HepG2 (cell line): ENCODE measurements at regions not wholly inside any gene's neighbourhood (a gene's known extent, or its start where the extent isn't known, plus 50 kb on each side); places are given as distances from the start of the nearest gene placed in this dataset.

Experiments
- ATAC-seq: fragments of 200-7000 bp; cut with Tn5 transposase; 3 replicates; pipeline ENCODE4 v1.9.1; 2020; ENCODE audit warnings: mild to moderate bottlenecking, moderate library complexity
- BruUV-seq: library from RNA; stranded (reverse); fragments of 400-500 nt; replicated peaks from 2 replicates; lab custom pipeline; 2021; lab: Mats Ljungman, UMichigan
- CTCF ChIA-PET: fragments of 300-600 bp; formaldehyde crosslinking; extraction: SDS; loops from one replicate; lab custom pipeline; 2021; ENCODE audit warnings: low total read pairs, inconsistent platforms, low intra/inter-chr PET ratio; lab: Yijun Ruan, JAX
- POLR2A ChIA-PET: fragments of 350-600 bp; sonication (Branson Sonifier 250); formaldehyde crosslinking; loops from one replicate; lab custom pipeline; 2020; ENCODE audit warnings: antibody characterized with exemption, inconsistent platforms; lab: Yijun Ruan, JAX
- DNase-seq: peaks from one replicate; pipeline ENCODE4 v3.0.0-alpha.2; 2015; ENCODE audit warnings: low spot score
- FAIRE-seq: peaks from 3 replicates; lab custom pipeline; 2011; peaks lifted over from hg19 to GRCh38; lab: Jason Lieb, UNC
- H2AFZ ChIP-seq: one replicate; pipeline ENCODE4 v1.6.1; 2011; ENCODE audit warnings: low read length, inconsistent platforms
- H3K27ac ChIP-seq: fragments of 300-600 bp; 3 replicates; pipeline ENCODE4 v1.8.0; 2011; ENCODE audit warnings: mixed run types, mild to moderate bottlenecking, mixed read lengths, low read length, inconsistent platforms; ENCODE audit not compliant: insufficient read depth; ENCODE audit errors: extremely low read length
- H3K27me3 ChIP-seq, 2 experiments: fragments of 200-600 bp in 1 of 2; 2 replicates in 1 of 2; 3 replicates in 1 of 2; pipeline versions ENCODE4 v1.6.0 to v1.8.0; 2011; ENCODE audit warnings: low read length in 2 of 2, mild to moderate bottlenecking in 2 of 2, moderate library complexity in 2 of 2, inconsistent platforms in 1 of 2; ENCODE audit not compliant: insufficient read depth in 2 of 2, control insufficient read depth in 1 of 2
- H3K36me3 ChIP-seq, 2 experiments: fragments of 200-600 bp in 1 of 2; replicated peaks in 1 of 2; 2 replicates in 1 of 2; 3 replicates in 1 of 2; pipeline versions ENCODE4 v1.5.1 to v1.8.0; 2011; ENCODE audit warnings: low read length in 2 of 2, inconsistent platforms in 1 of 2; ENCODE audit not compliant: insufficient read depth in 2 of 2, control insufficient read depth in 1 of 2
- H3K4me1 ChIP-seq: 2 replicates; pipeline ENCODE4 v1.5.1; 2012; ENCODE audit warnings: low read length, inconsistent platforms; ENCODE audit not compliant: insufficient read depth
- H3K4me2 ChIP-seq: 2 replicates; pipeline ENCODE4 v1.6.0; 2011; ENCODE audit warnings: low read depth, low read length, inconsistent platforms
- H3K4me3 ChIP-seq, 3 experiments: fragments of 200-600 bp in 1 of 3; sonication (generic), shearing (Covaris generic) in 1 of 3; replicated peaks in 1 of 3; 2 replicates each; pipeline ENCODE4 v1.5.1; 2011 to 2016; ENCODE audit warnings: low read length in 3 of 3, inconsistent platforms in 2 of 3, low read depth in 2 of 3, mild to moderate bottlenecking in 2 of 3, control low read depth in 1 of 3, mixed read lengths in 1 of 3; ENCODE audit not compliant: insufficient read depth in 1 of 3
- H3K79me2 ChIP-seq: one replicate; pipeline ENCODE4 v1.6.1; 2011; ENCODE audit warnings: low read length, inconsistent platforms; ENCODE audit not compliant: insufficient read depth
- H3K9ac ChIP-seq: 2 replicates; pipeline ENCODE4 v1.6.0; 2011; ENCODE audit warnings: mild to moderate bottlenecking, low read depth, low read length, inconsistent platforms; ENCODE audit not compliant: insufficient read depth
- H3K9me3 ChIP-seq: 2 replicates; pipeline ENCODE4 v1.5.1; 2012; ENCODE audit warnings: mild to moderate bottlenecking, low read length
- H4K20me1 ChIP-seq: 2 replicates; pipeline ENCODE4 v1.6.0; 2011; ENCODE audit warnings: inconsistent platforms, mild to moderate bottlenecking, low read length, moderate library complexity; ENCODE audit not compliant: insufficient read depth
- BRF2 ChIP-seq: sonication (generic); formaldehyde crosslinking; IDR thresholded peaks from 2 replicates; pipeline ENCODE4 v1.8.1; 2022; ENCODE audit warnings: mild to moderate bottlenecking, missing genetic modification reagents
- FOXA3 ChIP-seq: IDR thresholded peaks from 2 replicates; pipeline ENCODE4 v1.6.1; 2016; ENCODE audit warnings: missing genetic modification reagents, missing compliant biosample characterization
- ISL2 ChIP-seq: sonication (generic); formaldehyde crosslinking; IDR thresholded peaks from 2 replicates; pipeline ENCODE4 v1.5.0; 2020; ENCODE audit warnings: missing genetic modification reagents
- SMYD3 ChIP-seq: sonication (generic); formaldehyde crosslinking; IDR thresholded peaks from 2 replicates; pipeline ENCODE4 v1.8.1; 2023; ENCODE audit warnings: mild to moderate bottlenecking, missing genetic modification reagents
- TCF7L2 ChIP-seq: IDR thresholded peaks from 2 replicates; pipeline ENCODE4 v1.6.1; 2011; ENCODE audit warnings: mild to moderate bottlenecking, low read depth, low read length, moderate library complexity
- ZBTB21 ChIP-seq: sonication (generic); formaldehyde crosslinking; IDR thresholded peaks from 2 replicates; pipeline ENCODE4 v1.4.0; 2020; ENCODE audit warnings: missing genetic modification reagents
- ZNF124 ChIP-seq: sonication (generic); formaldehyde crosslinking; IDR thresholded peaks from 2 replicates; pipeline ENCODE4 v1.4.0; 2020; ENCODE audit warnings: missing genetic modification reagents
- ZNF30 ChIP-seq: sonication (generic); formaldehyde crosslinking; IDR thresholded peaks from 2 replicates; pipeline ENCODE4 v1.5.0; 2020; ENCODE audit warnings: mild to moderate bottlenecking, missing genetic modification reagents
- ZNF430 ChIP-seq: sonication (generic); formaldehyde crosslinking; IDR thresholded peaks from 2 replicates; pipeline ENCODE4 v1.9.0; 2021; ENCODE audit warnings: mild to moderate bottlenecking, missing genetic modification reagents
- ZNF607 ChIP-seq: sonication (generic); formaldehyde crosslinking; IDR thresholded peaks from 2 replicates; pipeline ENCODE4 v1.5.1; 2020; ENCODE audit warnings: missing genetic modification reagents, mild to moderate bottlenecking, borderline replicate concordance
- ZNF7 ChIP-seq: IDR thresholded peaks from 2 replicates; pipeline ENCODE4 v1.6.1; 2016; ENCODE audit warnings: missing biosample characterization, missing genetic modification reagents
- ZNF709 ChIP-seq: sonication (generic); formaldehyde crosslinking; IDR thresholded peaks from 2 replicates; pipeline ENCODE4 v1.5.0; 2020; ENCODE audit warnings: mild to moderate bottlenecking, missing genetic modification reagents
- ZNF770 ChIP-seq: sonication (generic); formaldehyde crosslinking; IDR thresholded peaks from 2 replicates; pipeline ENCODE4 v1.5.0; 2020; ENCODE audit warnings: mild to moderate bottlenecking, missing genetic modification reagents
- ZZZ3 ChIP-seq: sonication (generic); formaldehyde crosslinking; IDR thresholded peaks from 2 replicates; pipeline ENCODE4 v1.4.0; 2020; ENCODE audit warnings: missing genetic modification reagents, mild to moderate bottlenecking, borderline replicate concordance
- in situ Hi-C: cut with HindIII; loops from 2 replicates; pipeline ENCODE4 v1.10.0; 2017; ENCODE audit warnings: low pct_unique_long_range_greater_than_20kb; ENCODE audit not compliant: extremely low pct_ligation_motif_present
- intact Hi-C: fragments of 100-400 bp; cut with micrococcal nuclease; formaldehyde crosslinking; loops from one replicate; pipeline ENCODE4 v1.10.0; 2022; ENCODE audit not compliant: unreplicated experiment

GRCh38 chr7:13411151-13411550 is 578.3 kb downstream of the ETV1 start:
- no peak for TF ChIP-seq TCF7L2
- no peak for TF ChIP-seq ZNF30 (CRISPR knock-in tag)
- no peak for TF ChIP-seq SMYD3 (CRISPR knock-in tag)
- no peak for TF ChIP-seq BRF2
- no peak for TF ChIP-seq ZNF124 (CRISPR knock-in tag)
- TF ChIP-seq ZNF7 (CRISPR knock-in tag) = no peak
- TF ChIP-seq ISL2 = no peak
- no peak for TF ChIP-seq ZBTB21 (CRISPR knock-in tag)
- TF ChIP-seq ZNF770 (CRISPR knock-in tag) = no peak
- TF ChIP-seq ZNF607 = no peak
- TF ChIP-seq ZNF430 (CRISPR knock-in tag) = no peak
- no peak for TF ChIP-seq ZNF709 (CRISPR knock-in tag)
- no peak for TF ChIP-seq ZZZ3 (CRISPR knock-in tag)
- TF ChIP-seq FOXA3 (CRISPR knock-in tag) = no peak
- H3K36me3 ChIP-seq = no peaks in the 10 kb centered on the region
- no peak overlapping the region for H2AFZ ChIP-seq
- H3K79me2 ChIP-seq = no peaks in the 10 kb centered on the region
- H4K20me1 ChIP-seq = no peaks in the 10 kb centered on the region
- in situ Hi-C loops (no loop called here), intact Hi-C loops (no loop called here)
- BruUV-seq = no TSS peak
- H3K9me3 ChIP-seq = peaks cover 48% of the 10 kb centered on the region
- H3K27ac ChIP-seq = no peak overlapping the region
- no peak overlapping the region for H3K4me3 ChIP-seq
- DNase-seq (no peak), FAIRE-seq (no peak), ATAC-seq (no peak)
- H3K4me2 ChIP-seq = no peak overlapping the region
- H3K27me3 ChIP-seq = no peaks in the 10 kb centered on the region
- no peak overlapping the region for H3K9ac ChIP-seq
- CTCF ChIA-PET = no interaction called here
- POLR2A ChIA-PET = no interaction called here
- H3K4me1 ChIP-seq = no peaks in the 10 kb centered on the region
